AG04449 (cell line): ENCODE measurements at regions not wholly inside any gene's neighbourhood (a gene's known extent, or its start where the extent isn't known, plus 50 kb on each side); places are given as distances from the start of the nearest gene placed in this dataset.

ENCODE experiments used
- CTCF ChIA-PET: fragments of 350-600 bp; formaldehyde crosslinking; extraction: SDS; loops from one replicate; lab custom pipeline; 2021; ENCODE audit warnings: antibody characterized with exemption; lab: Yijun Ruan, JAX
- POLR2A ChIA-PET: fragments of 400-600, 350-600 bp; formaldehyde crosslinking; extraction: SDS; loops from one replicate; lab custom pipeline; 2020; ENCODE audit warnings: antibody characterized with exemption, inconsistent platforms; lab: Yijun Ruan, JAX
- DNase-seq: peaks from one replicate; pipeline ENCODE4 v3.0.0-alpha.2; 2010; ENCODE audit warnings: low read depth, low spot score
- H3K4me3 ChIP-seq: 2 replicates; pipeline ENCODE4 v1.5.1; 2011; ENCODE audit warnings: low read depth, mild to moderate bottlenecking, control low read depth, low read length
- CTCF ChIP-seq: IDR thresholded peaks from one replicate; pipeline ENCODE4 v1.5.1; 2011; ENCODE audit warnings: mild to moderate bottlenecking, moderate library complexity, low read length, control low read depth, inconsistent platforms; ENCODE audit not compliant: insufficient read depth; ENCODE audit errors: missing control alignments

- TF ChIP-seq CTCF = no peak
- ChIA-PET CTCF (interaction anchor here (0.8 to 2.5 kb wide), 7 partner anchors 8 to 267 kb away, joined by 3 to 7 read pairs (median 3); no protein-coding TSS in a partner anchor), POLR2A (no interaction called here)
- DNase-seq = peak; percentile 60
- H3K4me3 ChIP-seq = no peak overlapping the region
These were observed 55.8 kb upstream of the ABL1 start for GRCh38 chr9:130779153-130779855.

- ChIA-PET CTCF (interaction anchor here (0.8 to 2.5 kb wide), 6 partner anchors 9 to 86 kb away, joined by 3 to 7 read pairs (median 4); no protein-coding TSS in a partner anchor), POLR2A (no interaction called here)
- H3K4me3 ChIP-seq = peak overlapping the region; percentile 30
- no peak for DNase-seq
- no peak for TF ChIP-seq CTCF
These were observed 54.6 kb upstream of the ABL1 start for GRCh38 chr9:130780415-130780814.

- peak; percentile 95 for DNase-seq
- POLR2A ChIA-PET = interaction anchor here (0.7 to 1.2 kb wide), 2 partner anchors 16 to 77 kb away, joined by 3 to 5 read pairs; no protein-coding TSS in a partner anchor
- no peak for TF ChIP-seq CTCF
- peak overlapping the region; percentile 36 for H3K4me3 ChIP-seq
- CTCF ChIA-PET = interaction anchor here (0.7 to 2.5 kb wide), 8 partner anchors 9 to 88 kb away, joined by 3 to 7 read pairs (median 4); no protein-coding TSS in a partner anchor
These were observed 54.1 kb upstream of the ABL1 start for GRCh38 chr9:130780865-130781504.

- TF ChIP-seq CTCF = no peak
- ChIA-PET POLR2A (interaction anchor here (0.7 to 1.2 kb wide), 2 partner anchors 15 to 76 kb away, joined by 3 to 5 read pairs; no protein-coding TSS in a partner anchor), CTCF (interaction anchor here (0.7 to 1.4 kb wide), 4 partner anchors 12 to 88 kb away, joined by 3 to 4 read pairs (median 3); no protein-coding TSS in a partner anchor)
These were observed 53.5 kb upstream of the ABL1 start for GRCh38 chr9:130781569-130781968.

GRCh38 chr9:130782886-130783530, 52.0 kb upstream of the ABL1 start:
- ChIA-PET POLR2A (no interaction called here), CTCF (interaction anchor here (0.8 to 1.7 kb wide), 5 partner anchors 12 to 84 kb away, joined by 3 to 5 read pairs (median 3); no protein-coding TSS in a partner anchor)
- TF ChIP-seq CTCF = no peak
- H3K4me3 ChIP-seq = no peak overlapping the region
- no peak for DNase-seq

More at GRCh38 chr9:130781569-130781968, 53.5 kb upstream of the ABL1 start:
- no peak for DNase-seq
- H3K4me3 ChIP-seq = no peak overlapping the region
